ENCODE measurements at regions not wholly inside any gene's neighbourhood (a gene's known extent, or its start where the extent isn't known, plus 50 kb on each side); places are given as distances from the start of the nearest gene placed in this dataset.

DNA sequence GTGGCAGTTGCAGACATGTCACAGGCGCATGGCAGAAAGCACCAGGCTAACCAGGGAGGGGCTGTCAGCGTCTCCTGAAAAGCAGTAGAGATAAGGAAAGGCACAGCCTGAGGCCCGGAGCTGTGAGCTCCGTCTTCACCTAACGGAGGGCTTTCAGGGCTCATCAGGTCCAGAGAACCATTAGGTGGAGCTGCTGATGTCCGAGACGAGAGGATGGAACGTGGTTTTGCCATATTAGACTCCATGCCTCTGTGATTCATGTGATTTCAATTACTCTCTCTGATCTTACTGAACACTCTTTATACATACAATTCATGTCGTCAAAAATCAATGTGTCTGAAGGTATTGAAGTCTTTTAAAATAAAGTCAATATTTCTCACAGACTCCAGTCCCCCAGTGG, 120.3 kb upstream of the RAB6C start:
- TF ChIP-seq HNF4G (IDR thresholded peaks at IDR 0.05; ENCODE audit: borderline replicate concordance, low read depth, low read length) (no peak), HNF4G (CRISPR knock-in tag; IDR thresholded peaks at IDR 0.05; ENCODE audit: borderline replicate concordance, low read depth) (no peak), EZH2 (conservative IDR thresholded peaks at IDR 0.05; ENCODE audit: low read depth, low read length) (no peak)
